HEK293 (cell line): ENCODE measurements at regions not wholly inside any gene's neighbourhood (a gene's known extent, or its start where the extent isn't known, plus 50 kb on each side); places are given as distances from the start of the nearest gene placed in this dataset.

ENCODE experiments used
- CTCF ChIA-PET: fragments of 350-600 bp; formaldehyde crosslinking; extraction: SDS; loops from one replicate; lab custom pipeline; 2021; ENCODE audit warnings: antibody characterized with exemption; lab: Yijun Ruan, JAX
- POLR2A ChIA-PET: fragments of 300-600 bp; formaldehyde crosslinking; extraction: SDS; loops from one replicate; lab custom pipeline; 2020; ENCODE audit warnings: antibody characterized with exemption, inconsistent platforms; lab: Yijun Ruan, JAX
- H3K27ac ChIP-seq: fragments of 200-500 bp; sonication (Bioruptor generic); 2 replicates; pipeline ENCODE4 v1.5.1; 2014; ENCODE audit warnings: low read depth, low read length, control low read depth, inconsistent platforms; ENCODE audit errors: extremely low read depth
- H3K36me3 ChIP-seq, 2 experiments: fragments of 200-500 bp in 1 of 2; sonication (Bioruptor generic) in 1 of 2; 1 replicate in 1 of 2; 2 replicates in 1 of 2; pipeline ENCODE4 v1.5.1; 2014 to 2017; ENCODE audit warnings: inconsistent platforms in 2 of 2, low read length in 2 of 2; ENCODE audit not compliant: control insufficient read depth in 2 of 2, insufficient read depth in 1 of 2
- H3K4me1 ChIP-seq: fragments of 200-500 bp; sonication (Bioruptor generic); 2 replicates; pipeline ENCODE4 v1.5.1; 2014; ENCODE audit warnings: mild to moderate bottlenecking, low read length, inconsistent platforms; ENCODE audit not compliant: control insufficient read depth, insufficient read depth
- H3K4me3 ChIP-seq: 2 replicates; pipeline ENCODE4 v1.5.1; 2011; ENCODE audit warnings: low read depth, mild to moderate bottlenecking, control low read depth, low read length, moderate library complexity
- H3K9me3 ChIP-seq: fragments of 200-500 bp; sonication (Bioruptor generic); 2 replicates; pipeline ENCODE4 v1.5.1; 2014; ENCODE audit warnings: low read depth, low read length, inconsistent platforms; ENCODE audit not compliant: control insufficient read depth, insufficient read depth
- ATF2 ChIP-seq: fragments of 450-650 bp; formaldehyde crosslinking; IDR thresholded peaks from 2 replicates; pipeline ENCODE4 v1.5.1; 2016; ENCODE audit warnings: missing biosample characterization, missing genetic modification characterization, low read depth
- BCL11B ChIP-seq: fragments of 450-650 bp; formaldehyde crosslinking; IDR thresholded peaks from 2 replicates; pipeline ENCODE4 v1.5.1; 2016; ENCODE audit warnings: low read depth, missing biosample characterization, missing genetic modification characterization
- FEZF1 ChIP-seq: fragments of 450-650 bp; formaldehyde crosslinking; IDR thresholded peaks from 2 replicates; pipeline ENCODE4 v1.5.1; 2016; ENCODE audit warnings: missing biosample characterization, missing genetic modification characterization
- GLIS2 ChIP-seq: fragments of 450-650 bp; formaldehyde crosslinking; IDR thresholded peaks from 2 replicates; pipeline ENCODE4 v1.5.1; 2016; ENCODE audit warnings: missing biosample characterization, missing genetic modification characterization
- HIC1 ChIP-seq: fragments of 450-650 bp; formaldehyde crosslinking; IDR thresholded peaks from 2 replicates; pipeline ENCODE4 v1.5.1; 2016; ENCODE audit warnings: missing biosample characterization, missing genetic modification characterization
- KLF8 ChIP-seq: fragments of 450-650 bp; formaldehyde crosslinking; IDR thresholded peaks from 2 replicates; pipeline ENCODE4 v1.5.1; 2016; ENCODE audit warnings: missing biosample characterization, missing genetic modification characterization
- KLF9 ChIP-seq: fragments of 450-650 bp; formaldehyde crosslinking; IDR thresholded peaks from 2 replicates; pipeline ENCODE4 v1.5.1; 2016; ENCODE audit warnings: missing biosample characterization, missing genetic modification characterization, low read depth
- REPIN1 ChIP-seq: fragments of 450-650 bp; formaldehyde crosslinking; IDR thresholded peaks from 2 replicates; pipeline ENCODE4 v1.5.1; 2017; ENCODE audit warnings: missing biosample characterization, missing genetic modification characterization, low read depth
- ZBTB17 ChIP-seq: fragments of 450-650 bp; formaldehyde crosslinking; IDR thresholded peaks from 2 replicates; pipeline ENCODE4 v1.5.1; 2016; ENCODE audit warnings: missing biosample characterization, missing genetic modification characterization
- ZEB2 ChIP-seq: fragments of 450-650 bp; formaldehyde crosslinking; IDR thresholded peaks from 2 replicates; pipeline ENCODE4 v1.5.1; 2016; ENCODE audit warnings: missing biosample characterization, missing genetic modification characterization
- ZIC2 ChIP-seq: fragments of 450-650 bp; formaldehyde crosslinking; IDR thresholded peaks from 2 replicates; pipeline ENCODE4 v1.5.1; 2016; ENCODE audit warnings: missing biosample characterization, missing genetic modification characterization
- ZNF132 ChIP-seq: fragments of 450-650 bp; formaldehyde crosslinking; IDR thresholded peaks from 2 replicates; pipeline ENCODE4 v1.5.1; 2017; ENCODE audit warnings: missing biosample characterization, missing genetic modification characterization, borderline replicate concordance
- ZNF133 ChIP-seq: fragments of 450-650 bp; formaldehyde crosslinking; IDR thresholded peaks from 2 replicates; pipeline ENCODE4 v1.5.1; 2016; ENCODE audit warnings: missing biosample characterization, missing genetic modification characterization
- ZNF18 ChIP-seq: fragments of 450-650 bp; formaldehyde crosslinking; IDR thresholded peaks from 2 replicates; pipeline ENCODE4 v1.5.1; 2016; ENCODE audit warnings: missing biosample characterization, missing genetic modification characterization
- ZNF211 ChIP-seq: fragments of 450-650 bp; formaldehyde crosslinking; IDR thresholded peaks from 2 replicates; pipeline ENCODE4 v1.5.1; 2016; ENCODE audit warnings: low read depth, missing biosample characterization, missing genetic modification characterization
- ZNF292 ChIP-seq: fragments of 450-650 bp; formaldehyde crosslinking; IDR thresholded peaks from 2 replicates; pipeline ENCODE4 v1.5.1; 2016; ENCODE audit warnings: low read depth, missing biosample characterization, missing genetic modification characterization, borderline replicate concordance
- ZNF366 ChIP-seq: fragments of 450-650 bp; formaldehyde crosslinking; conservative IDR thresholded peaks from 2 replicates; pipeline ENCODE4 v1.5.1; 2016; ENCODE audit warnings: missing biosample characterization, missing genetic modification characterization
- ZNF426 ChIP-seq: fragments of 450-650 bp; formaldehyde crosslinking; IDR thresholded peaks from 2 replicates; pipeline ENCODE4 v1.5.1; 2017; ENCODE audit warnings: missing biosample characterization, missing genetic modification characterization, mild to moderate bottlenecking, inconsistent platforms, moderate library complexity
- ZNF514 ChIP-seq: fragments of 450-650 bp; formaldehyde crosslinking; IDR thresholded peaks from 2 replicates; pipeline ENCODE4 v1.5.1; 2016; ENCODE audit warnings: missing biosample characterization, missing genetic modification characterization
- ZNF596 ChIP-seq: fragments of 450-650 bp; IDR thresholded peaks from 2 replicates; pipeline ENCODE4 v1.5.0; 2018; ENCODE audit warnings: missing biosample characterization, mild to moderate bottlenecking, missing genetic modification characterization, moderate library complexity
- ZNF654 ChIP-seq: fragments of 450-650 bp; formaldehyde crosslinking; IDR thresholded peaks from 2 replicates; pipeline ENCODE4 v1.5.1; 2016; ENCODE audit warnings: low read depth, missing biosample characterization, missing genetic modification characterization
- ZNF677 ChIP-seq: fragments of 450-650 bp; IDR thresholded peaks from 2 replicates; pipeline ENCODE4 v1.5.0; 2018; ENCODE audit warnings: missing biosample characterization, mild to moderate bottlenecking, missing genetic modification characterization, moderate library complexity
- ZNF76 ChIP-seq: fragments of 450-650 bp; formaldehyde crosslinking; IDR thresholded peaks from 2 replicates; pipeline ENCODE4; 2016; ENCODE audit warnings: low read depth, missing biosample characterization, missing genetic modification characterization, borderline replicate concordance
- ZNF792 ChIP-seq: fragments of 450-650 bp; formaldehyde crosslinking; IDR thresholded peaks from 2 replicates; pipeline ENCODE4 v1.5.1; 2016; ENCODE audit warnings: missing biosample characterization, missing genetic modification characterization
- ZNF843 ChIP-seq: fragments of 450-650 bp; formaldehyde crosslinking; IDR thresholded peaks from 2 replicates; pipeline ENCODE4 v1.5.1; 2016; ENCODE audit warnings: missing biosample characterization, missing genetic modification characterization

- TF ChIP-seq ZNF292 (tag by site-specific recombination) (no peak), ZNF76 (tag by site-specific recombination) (no peak)
Observed at GRCh38 chr3:6585360-6585759, 275.6 kb upstream of the GRM7 start (continued).

- no peak overlapping the region for H3K4me3 ChIP-seq
- H3K4me1 ChIP-seq = no peaks in the 10 kb centered on the region
- peak; percentile 63 for TF ChIP-seq ZNF366 (tag by site-specific recombination)
- no peak for TF ChIP-seq KLF9 (tag by site-specific recombination)
- no peak overlapping the region for H3K27ac ChIP-seq
- no peaks in the 10 kb centered on the region for H3K9me3 ChIP-seq
- H3K36me3 ChIP-seq = no peaks in the 10 kb centered on the region
- CTCF ChIA-PET = no interaction called here
- POLR2A ChIA-PET = no interaction called here
Observed at GRCh38 chr3:6600237-6600636, 260.7 kb upstream of the GRM7 start.

- Histone ChIP-seq H3K4me3 (no peak overlapping the region), H3K9me3 (no peaks in the 10 kb centered on the region), H3K27ac (no peak overlapping the region), H3K36me3 (no peaks in the 10 kb centered on the region), H3K4me1 (no peaks in the 10 kb centered on the region)
- POLR2A ChIA-PET = no interaction called here
- no peak for TF ChIP-seq ATF2 (tag by site-specific recombination)
- no peak for TF ChIP-seq ZBTB17 (tag by site-specific recombination)
- no peak for TF ChIP-seq REPIN1 (tag by site-specific recombination)
- no peak for TF ChIP-seq ZNF18 (tag by site-specific recombination)
- no peak for TF ChIP-seq KLF9 (tag by site-specific recombination)
- no peak for TF ChIP-seq FEZF1 (tag by site-specific recombination)
- TF ChIP-seq ZNF677 (tag by site-specific recombination) = no peak
- TF ChIP-seq ZIC2 (tag by site-specific recombination) = no peak
- CTCF ChIA-PET = no interaction called here
Observed at GRCh38 chr3:6601374-6601773, 259.5 kb upstream of the GRM7 start.

GRCh38 chr3:6602329-6602728 is 258.6 kb upstream of the GRM7 start:
- Histone ChIP-seq H3K36me3 (no peaks in the 10 kb centered on the region), H3K4me1 (no peaks in the 10 kb centered on the region), H3K27ac (no peak overlapping the region), H3K4me3 (no peak overlapping the region), H3K9me3 (no peaks in the 10 kb centered on the region)
- TF ChIP-seq KLF8 (tag by site-specific recombination) (no peak), ZNF792 (tag by site-specific recombination) (no peak), ZNF843 (tag by site-specific recombination) (no peak), ZNF133 (tag by site-specific recombination) (no peak), ZNF132 (tag by site-specific recombination) (no peak), HIC1 (no peak), ZNF596 (tag by site-specific recombination) (no peak), ZNF514 (tag by site-specific recombination) (no peak), BCL11B (no peak), ZNF654 (tag by site-specific recombination) (no peak), ZNF211 (tag by site-specific recombination) (no peak), GLIS2 (tag by site-specific recombination) (no peak), ZNF426 (tag by site-specific recombination) (no peak), ZEB2 (no peak)
- ChIA-PET CTCF (no interaction called here), POLR2A (no interaction called here)
